Testis (tissue), 2 donors: ENCODE measurements at regions not wholly inside any gene's neighbourhood (a gene's known extent, or its start where the extent isn't known, plus 50 kb on each side); places are given as distances from the start of the nearest gene placed in this dataset.

Experiments used
- DNase-seq: peaks from one replicate; pipeline ENCODE4 v3.0.0-alpha.2; 2019
- H3K27ac ChIP-seq, 2 donors: fragments of 200-600 bp; sonication (generic); one replicate each; pipeline ENCODE4 v1.5.1; 2019
- H3K27me3 ChIP-seq: fragments of 200-600 bp; sonication (generic); one replicate; pipeline ENCODE4 v1.5.1; 2019
- H3K36me3 ChIP-seq: fragments of 200-600 bp; sonication (generic); one replicate; pipeline ENCODE4 v1.5.1; 2017; ENCODE audit warnings: low read depth; ENCODE audit errors: missing control alignments
- H3K4me1 ChIP-seq: fragments of 200-600 bp; sonication (generic); one replicate; pipeline ENCODE4 v1.5.1; 2019
- H3K4me3 ChIP-seq, 2 donors: fragments of 200-600 bp; sonication (generic); one replicate each; pipeline ENCODE4 v1.5.1; 2017 to 2019
- H3K9me3 ChIP-seq: fragments of 200-600 bp; sonication (generic); one replicate; pipeline ENCODE4 v1.5.1; 2017
- CTCF ChIP-seq, 3 experiments: fragments of 450-650 bp in 2 of 3; fragments of 200-600 bp in 1 of 3; sonication (generic) in 1 of 3; IDR thresholded peaks; one replicate each; pipeline ENCODE4 v1.5.1; 2016 to 2019; ENCODE audit warnings: antibody characterized with exemption in 3 of 3, mild to moderate bottlenecking in 2 of 3, moderate library complexity in 1 of 3
- POLR2A ChIP-seq: fragments of 450-650 bp; IDR thresholded peaks from one replicate; pipeline ENCODE4 v1.6.1; 2017; ENCODE audit warnings: antibody characterized with exemption, mild to moderate bottlenecking, moderate library complexity
- WGBS, 2 donors: methylation state at CpG; one replicate each; pipeline ENCODE4 v1.1.5; 2018; 5-methylcytosine and 5-hydroxymethylcytosine counted together
- intact Hi-C: fragments of 100-400 bp; cut with DNase I; formaldehyde crosslinking; loops from one replicate; pipeline ENCODE4 v1.15.1; 2023; ENCODE audit warnings: low total_unique reads

GRCh38 chr13:54226876-54227275 lies 1198.3 kb downstream of the OLFM4 start:
- intact Hi-C loops: no loop called here
- no peaks in the 10 kb centered on the region for H3K27me3 ChIP-seq

GRCh38 chr13:54232700-54233099 lies 1204.1 kb downstream of the OLFM4 start:
- no peaks in the 10 kb centered on the region for H3K9me3 ChIP-seq
- H3K27ac ChIP-seq: no peak overlapping the region
- H3K4me1 ChIP-seq: no peaks in the 10 kb centered on the region
- no peaks in the 10 kb centered on the region for H3K27me3 ChIP-seq
- no peak overlapping the region for H3K4me3 ChIP-seq
- TF ChIP-seq POLR2A (no peak), CTCF (IDR thresholded peaks at IDR 0.05) (no peak)
- H3K36me3 ChIP-seq: no peaks in the 10 kb centered on the region
- intact Hi-C loops: no loop called here
- DNase-seq: no peak
- WGBS, 2 donors: 60 to 79% methylated on average over 1 of the region's 1 CpG

More at GRCh38 chr13:54226876-54227275, 1198.3 kb downstream of the OLFM4 start:
- Histone ChIP-seq H3K9me3 (no peaks in the 10 kb centered on the region), H3K36me3 (no peaks in the 10 kb centered on the region), H3K4me3 (no peak overlapping the region), H3K27ac (no peak overlapping the region), H3K4me1 (no peaks in the 10 kb centered on the region)
- 52 to 69% methylated on average over 1 of the region's 1 CpG for WGBS, 2 donors
- DNase-seq: no peak
- TF ChIP-seq CTCF (IDR thresholded peaks at IDR 0.05): no peak
- no peak for TF ChIP-seq POLR2A

GRCh38 chr13:54234607-54235006 lies 1206.0 kb downstream of the OLFM4 start:
- TF ChIP-seq CTCF (IDR thresholded peaks at IDR 0.05): no peak
- TF ChIP-seq POLR2A: no peak
- intact Hi-C loops: no loop called here
- H3K4me3 ChIP-seq: no peak overlapping the region
- H3K9me3 ChIP-seq: no peaks in the 10 kb centered on the region
- 94 to 96% methylated on average over 7 of the region's 7 CpGs for WGBS, 2 donors
- no peaks in the 10 kb centered on the region for H3K4me1 ChIP-seq
- H3K36me3 ChIP-seq: no peaks in the 10 kb centered on the region
- H3K27me3 ChIP-seq: no peaks in the 10 kb centered on the region
- no peak for DNase-seq
- H3K27ac ChIP-seq: no peak overlapping the region

- H3K27me3 ChIP-seq: no peaks in the 10 kb centered on the region
- no peaks in the 10 kb centered on the region for H3K4me1 ChIP-seq
- H3K27ac ChIP-seq: no peak overlapping the region
- H3K9me3 ChIP-seq: no peaks in the 10 kb centered on the region
- H3K36me3 ChIP-seq: no peaks in the 10 kb centered on the region
- DNase-seq: no peak
- intact Hi-C loops: no loop called here
- no peak overlapping the region for H3K4me3 ChIP-seq
- TF ChIP-seq CTCF (IDR thresholded peaks at IDR 0.05): no peak
Measured at GRCh38 chr13:54241719-54242118, 1213.1 kb downstream of the OLFM4 start.

GRCh38 chr13:54248306-54248705 lies 1219.7 kb downstream of the OLFM4 start:
- DNase-seq: no peak
- Histone ChIP-seq H3K4me1 (no peaks in the 10 kb centered on the region), H3K4me3 (no peak overlapping the region), H3K36me3 (no peaks in the 10 kb centered on the region), H3K27ac (no peak overlapping the region), H3K9me3 (no peaks in the 10 kb centered on the region), H3K27me3 (no peaks in the 10 kb centered on the region)
- WGBS, 2 donors: 60 to 70% methylated on average over 3 of the region's 3 CpGs
- TF ChIP-seq CTCF (IDR thresholded peaks at IDR 0.05) (no peak), POLR2A (no peak)
- intact Hi-C loops: no loop called here
